ENCODE measurements at regions not wholly inside any gene's neighbourhood (a gene's known extent, or its start where the extent isn't known, plus 50 kb on each side); places are given as distances from the start of the nearest gene placed in this dataset.

GRCh38 chr15:96435841-96436240, 105.3 kb downstream of the NR2F2 start:
- H3K4me3 ChIP-seq (ENCODE audit: low read depth, low read length, poor library complexity, severe bottlenecking): no peak overlapping the region
- ChIA-PET CTCF (ENCODE audit: unreplicated experiment) (no interaction called here), POLR2A (no interaction called here)
- no peaks in the 10 kb centered on the region for H3K36me3 ChIP-seq (ENCODE audit: insufficient read depth, low read length)
- no peaks in the 10 kb centered on the region for H3K9me3 ChIP-seq (ENCODE audit: low read length)
- intact Hi-C loops (cut with micrococcal nuclease; ENCODE audit: unreplicated experiment): no loop called here
- no peak overlapping the region for H3K27ac ChIP-seq (ENCODE audit: low read depth, low read length, poor library complexity, severe bottlenecking)
- no peak overlapping the region for H2AFZ ChIP-seq (ENCODE audit: low read length)
- no peak overlapping the region for H3K4me2 ChIP-seq (ENCODE audit: low read length)
- no peaks in the 10 kb centered on the region for H3K4me1 ChIP-seq (ENCODE audit: insufficient read depth, low read length, poor library complexity, severe bottlenecking)
- no peak for DNase-seq (ENCODE audit: low spot score)
- no peaks in the 10 kb centered on the region for H4K20me1 ChIP-seq (ENCODE audit: insufficient read depth, low read length)
- BruUV-seq (replicated peaks): no TSS peak
- TF ChIP-seq CTCF (conservative IDR thresholded peaks at IDR 0.05; ENCODE audit: low read length) (no peak), EZH2phosphoT487 (IDR thresholded peaks at IDR 0.05; ENCODE audit: borderline replicate concordance, low read depth, low read length) (no peak)
- no peaks in the 10 kb centered on the region for H3K79me2 ChIP-seq (ENCODE audit: insufficient read depth, low read depth, low read length)
- H3K9me2 ChIP-seq (ENCODE audit: insufficient read depth, low read length): no peaks in the 10 kb centered on the region

- TF ChIP-seq CTCF (conservative IDR thresholded peaks at IDR 0.05; ENCODE audit: low read length): no peak
- intact Hi-C loops (cut with micrococcal nuclease; ENCODE audit: unreplicated experiment): no loop called here
- no peaks in the 10 kb centered on the region for H3K9me3 ChIP-seq (ENCODE audit: low read length)
- POLR2A ChIA-PET: no interaction called here
- no peak for DNase-seq (ENCODE audit: low spot score)
- CTCF ChIA-PET (ENCODE audit: unreplicated experiment): no interaction called here
- H3K36me3 ChIP-seq (ENCODE audit: insufficient read depth, low read length): no peaks in the 10 kb centered on the region
- no peak overlapping the region for H3K4me3 ChIP-seq (ENCODE audit: low read depth, low read length, poor library complexity, severe bottlenecking)
- no peak overlapping the region for H3K4me2 ChIP-seq (ENCODE audit: low read length)
- BruUV-seq (replicated peaks): no TSS peak
- H3K9me2 ChIP-seq (ENCODE audit: insufficient read depth, low read length): no peaks in the 10 kb centered on the region
- no peaks in the 10 kb centered on the region for H4K20me1 ChIP-seq (ENCODE audit: insufficient read depth, low read length)
- H2AFZ ChIP-seq (ENCODE audit: low read length): no peak overlapping the region
- no peaks in the 10 kb centered on the region for H3K4me1 ChIP-seq (ENCODE audit: insufficient read depth, low read length, poor library complexity, severe bottlenecking)
- no peaks in the 10 kb centered on the region for H3K79me2 ChIP-seq (ENCODE audit: insufficient read depth, low read depth, low read length)
- H3K27ac ChIP-seq (ENCODE audit: low read depth, low read length, poor library complexity, severe bottlenecking): no peak overlapping the region
Measured at GRCh38 chr15:96440978-96441377, 110.5 kb downstream of the NR2F2 start.

- TF ChIP-seq CTCF (conservative IDR thresholded peaks at IDR 0.05; ENCODE audit: low read length) (no peak), EZH2phosphoT487 (IDR thresholded peaks at IDR 0.05; ENCODE audit: borderline replicate concordance, low read depth, low read length) (no peak)
- Histone ChIP-seq H3K4me2 (ENCODE audit: low read length) (no peak overlapping the region), H3K79me2 (ENCODE audit: insufficient read depth, low read depth, low read length) (no peaks in the 10 kb centered on the region), H3K4me1 (ENCODE audit: insufficient read depth, low read length, poor library complexity, severe bottlenecking) (no peaks in the 10 kb centered on the region), H3K36me3 (ENCODE audit: insufficient read depth, low read length) (no peaks in the 10 kb centered on the region), H4K20me1 (ENCODE audit: insufficient read depth, low read length) (no peaks in the 10 kb centered on the region), H3K9me2 (ENCODE audit: insufficient read depth, low read length) (no peaks in the 10 kb centered on the region), H3K27ac (ENCODE audit: low read depth, low read length, poor library complexity, severe bottlenecking) (no peak overlapping the region), H2AFZ (ENCODE audit: low read length) (no peak overlapping the region), H3K9me3 (ENCODE audit: low read length) (no peaks in the 10 kb centered on the region), H3K4me3 (ENCODE audit: low read depth, low read length, poor library complexity, severe bottlenecking) (no peak overlapping the region)
- intact Hi-C loops (cut with micrococcal nuclease; ENCODE audit: unreplicated experiment): no loop called here
- DNase-seq (ENCODE audit: low spot score): no peak
- ChIA-PET POLR2A (no interaction called here), CTCF (ENCODE audit: unreplicated experiment) (no interaction called here)
- BruUV-seq (replicated peaks): no TSS peak
Measured at GRCh38 chr15:96442076-96442475, 111.6 kb downstream of the NR2F2 start.
